H1 (cell line): ENCODE measurements at regions not wholly inside any gene's neighbourhood (a gene's known extent, or its start where the extent isn't known, plus 50 kb on each side); places are given as distances from the start of the nearest gene placed in this dataset.

ENCODE experiments used
- SP2 ChIP-seq: IDR thresholded peaks from 2 replicates; pipeline ENCODE4 v1.6.1; 2012; ENCODE audit warnings: mild to moderate bottlenecking, low read length, inconsistent platforms

DNA sequence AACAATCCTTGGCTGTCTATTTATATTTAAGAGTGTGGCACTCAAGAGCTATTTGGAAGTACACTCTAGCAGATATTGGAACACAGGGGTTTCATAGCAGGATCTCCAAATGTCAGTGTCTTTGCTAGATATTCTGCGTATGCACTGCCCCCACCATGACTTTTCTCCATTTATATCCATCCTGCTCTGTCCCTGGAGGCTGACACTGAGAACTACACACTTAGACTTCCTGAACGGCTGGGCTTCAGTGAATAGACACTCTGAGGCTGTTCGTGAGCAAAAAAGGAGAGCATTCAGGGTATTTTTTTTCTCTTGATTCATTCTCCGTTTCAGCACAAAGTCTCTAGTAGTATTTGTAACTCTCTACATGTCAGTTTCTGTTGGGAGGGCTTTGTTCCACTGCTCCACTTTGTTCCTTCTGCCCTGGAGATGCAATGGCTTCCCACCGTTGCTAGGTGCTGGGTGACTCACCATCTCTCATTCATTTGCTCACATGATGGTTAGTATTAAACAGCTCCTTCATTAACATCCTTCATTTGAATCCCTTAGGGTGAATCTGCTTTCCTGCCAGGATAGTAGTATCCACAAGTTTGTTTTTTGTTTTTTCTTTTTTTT, 155.9 kb upstream of the SLC13A1 start (continued):
- TF ChIP-seq SP2: no peak
